HG03139 (cell line): ENCODE measurements at regions not wholly inside any gene's neighbourhood (a gene's known extent, or its start where the extent isn't known, plus 50 kb on each side); places are given as distances from the start of the nearest gene placed in this dataset.

Experiments used
- ATAC-seq: cut with Tn5 transposase; IDR thresholded peaks from one replicate; pipeline ENCODE4 v1.9.1; 2021; ENCODE audit not compliant: unreplicated experiment

- no peak for ATAC-seq
Observed at GRCh38 chr6:134534708-134535149, 216.8 kb upstream of the SGK1 start.

DNA sequence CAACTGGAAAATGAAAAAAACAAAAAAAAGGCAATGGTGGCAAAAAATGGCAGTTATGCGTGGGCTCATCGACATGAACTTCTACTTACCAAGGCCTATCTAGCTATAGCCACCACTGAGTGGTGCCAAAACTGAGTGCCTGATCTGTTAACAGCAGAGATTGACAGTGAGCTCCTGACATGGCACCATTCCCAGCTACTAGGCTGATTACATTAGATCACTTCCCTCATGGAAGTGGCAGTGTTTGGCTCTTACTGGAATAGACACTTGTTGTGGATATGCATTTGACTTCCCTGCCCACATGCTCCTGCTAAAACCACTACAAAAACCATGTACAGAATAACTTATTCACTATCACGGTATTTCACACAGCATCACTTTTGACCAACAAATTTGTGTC lies 216.1 kb upstream of the SGK1 start:
- ATAC-seq, result no peak

- ATAC-seq, result no peak
Observed at GRCh38 chr6:134532694-134533624, 215.0 kb upstream of the SGK1 start.

- no peak for ATAC-seq
Observed at GRCh38 chr6:134531611-134532010, 213.7 kb upstream of the SGK1 start.

DNA sequence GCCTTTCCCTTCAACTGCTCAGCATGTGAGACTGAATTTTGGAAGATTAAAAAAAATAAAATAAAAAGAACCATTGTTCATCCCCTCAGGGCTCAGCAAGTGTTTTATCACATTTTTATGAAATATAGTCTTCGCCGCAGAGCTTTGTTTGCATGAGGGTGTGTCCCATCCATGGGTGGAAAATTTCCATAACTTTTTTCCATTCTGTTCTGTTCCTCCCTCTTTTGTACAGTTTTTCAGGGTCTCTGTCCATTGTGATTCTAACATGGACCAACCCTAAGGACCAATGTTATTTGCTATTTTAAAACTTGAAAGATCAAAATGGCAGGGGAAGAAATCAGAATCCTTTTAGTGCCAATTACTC lies 213.3 kb upstream of the SGK1 start:
- no peak for ATAC-seq

DNA sequence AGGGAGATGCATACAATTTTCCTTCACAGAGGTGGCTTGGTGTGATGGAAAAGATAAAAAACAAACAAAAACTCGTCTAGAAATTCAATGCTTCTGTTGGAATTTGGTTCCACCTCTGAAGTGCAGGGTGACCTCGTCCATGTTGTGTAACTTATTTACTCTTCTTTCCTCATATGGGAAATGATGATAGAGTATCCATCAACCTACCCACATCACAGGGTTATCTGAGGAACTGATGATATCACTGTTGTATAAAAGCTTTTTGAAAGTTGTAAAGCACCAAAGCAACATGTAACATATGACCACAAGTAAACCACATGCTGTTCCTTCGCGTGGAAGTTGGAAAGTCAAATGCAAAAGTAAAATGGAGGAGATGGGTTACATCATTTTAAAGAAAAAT lies 212.0 kb upstream of the SGK1 start:
- ATAC-seq, result no peak

DNA sequence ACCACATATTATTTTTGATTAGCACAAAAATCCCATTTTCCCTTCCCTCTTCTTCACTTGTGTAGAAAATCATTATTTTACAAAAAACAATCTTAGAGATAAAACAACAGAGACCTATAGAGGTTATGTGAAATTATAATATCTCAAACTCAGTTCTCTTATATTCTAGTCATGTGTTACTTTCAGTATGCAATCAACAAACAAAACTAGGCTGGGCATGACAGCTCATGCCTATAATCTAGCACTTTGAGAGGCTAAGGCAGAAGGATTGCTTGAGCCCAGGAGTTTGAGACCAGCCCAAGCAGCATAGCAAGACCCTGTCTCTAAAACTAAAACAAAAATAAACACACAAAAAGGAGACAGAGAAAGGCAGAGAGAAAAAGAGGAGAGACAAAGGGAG lies 211.4 kb upstream of the SGK1 start:
- no peak for ATAC-seq

- ATAC-seq, result no peak
Observed at GRCh38 chr6:134527108-134527787, 209.3 kb upstream of the SGK1 start.

GRCh38 chr6:134525190-134525868 lies 207.4 kb upstream of the SGK1 start:
- no peak for ATAC-seq

DNA sequence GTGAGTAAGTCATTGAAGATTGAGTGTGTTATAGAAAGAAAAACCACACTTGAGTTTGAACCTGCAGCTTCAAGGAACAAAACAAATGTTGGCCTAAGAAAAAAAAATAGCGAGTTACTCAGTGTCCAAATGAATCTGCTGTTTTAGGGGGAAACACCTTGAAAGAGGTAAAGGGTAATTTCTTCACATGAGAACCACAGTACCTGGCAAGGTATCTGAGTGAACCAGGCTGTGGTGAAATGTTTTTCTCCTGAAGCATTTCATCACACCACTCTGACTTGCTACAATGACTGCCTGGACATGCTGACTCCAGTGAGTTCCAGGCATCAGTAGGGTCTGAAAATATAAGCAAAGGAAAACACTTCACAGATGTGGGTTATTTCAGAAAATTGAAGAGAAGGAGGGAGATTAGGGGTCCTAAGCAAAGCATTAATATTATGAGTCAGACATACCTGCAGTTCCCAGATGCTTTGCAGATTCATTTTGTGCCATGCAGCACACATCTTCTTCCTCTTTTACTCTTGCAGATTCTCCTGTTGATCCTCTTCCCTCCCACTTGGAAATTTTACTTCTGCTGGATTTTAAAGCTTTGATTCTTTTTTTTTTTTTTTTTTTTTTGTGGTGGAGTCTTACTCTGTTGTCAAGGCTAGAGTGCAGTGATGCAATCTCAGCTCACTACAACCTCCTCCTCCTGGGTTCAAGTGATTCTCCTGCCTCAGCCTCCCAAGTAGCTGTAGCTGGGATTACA lies 206.2 kb upstream of the SGK1 start:
- ATAC-seq, result no peak

DNA sequence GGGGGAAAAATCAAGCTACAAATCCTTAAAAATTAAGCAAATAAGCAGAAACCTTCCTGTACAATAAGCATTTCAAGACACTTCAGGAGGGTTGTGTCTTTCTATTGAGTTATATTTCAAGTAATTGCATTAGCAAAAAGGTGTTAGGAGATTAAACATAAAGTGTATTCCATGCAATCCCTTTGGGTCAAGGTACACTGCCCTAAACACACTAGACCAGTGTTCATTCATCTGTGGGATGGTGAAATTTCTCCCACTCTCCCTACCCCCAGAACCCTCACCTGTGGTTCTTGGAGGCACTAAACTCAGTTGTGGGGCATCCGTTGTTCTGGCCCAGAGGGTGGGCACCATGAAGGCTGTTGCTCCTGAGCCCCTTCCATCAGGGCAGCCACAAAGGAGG lies 205.1 kb upstream of the SGK1 start:
- ATAC-seq, result no peak

- ATAC-seq, result no peak
Observed at GRCh38 chr6:134521116-134521501, 203.2 kb upstream of the SGK1 start.

DNA sequence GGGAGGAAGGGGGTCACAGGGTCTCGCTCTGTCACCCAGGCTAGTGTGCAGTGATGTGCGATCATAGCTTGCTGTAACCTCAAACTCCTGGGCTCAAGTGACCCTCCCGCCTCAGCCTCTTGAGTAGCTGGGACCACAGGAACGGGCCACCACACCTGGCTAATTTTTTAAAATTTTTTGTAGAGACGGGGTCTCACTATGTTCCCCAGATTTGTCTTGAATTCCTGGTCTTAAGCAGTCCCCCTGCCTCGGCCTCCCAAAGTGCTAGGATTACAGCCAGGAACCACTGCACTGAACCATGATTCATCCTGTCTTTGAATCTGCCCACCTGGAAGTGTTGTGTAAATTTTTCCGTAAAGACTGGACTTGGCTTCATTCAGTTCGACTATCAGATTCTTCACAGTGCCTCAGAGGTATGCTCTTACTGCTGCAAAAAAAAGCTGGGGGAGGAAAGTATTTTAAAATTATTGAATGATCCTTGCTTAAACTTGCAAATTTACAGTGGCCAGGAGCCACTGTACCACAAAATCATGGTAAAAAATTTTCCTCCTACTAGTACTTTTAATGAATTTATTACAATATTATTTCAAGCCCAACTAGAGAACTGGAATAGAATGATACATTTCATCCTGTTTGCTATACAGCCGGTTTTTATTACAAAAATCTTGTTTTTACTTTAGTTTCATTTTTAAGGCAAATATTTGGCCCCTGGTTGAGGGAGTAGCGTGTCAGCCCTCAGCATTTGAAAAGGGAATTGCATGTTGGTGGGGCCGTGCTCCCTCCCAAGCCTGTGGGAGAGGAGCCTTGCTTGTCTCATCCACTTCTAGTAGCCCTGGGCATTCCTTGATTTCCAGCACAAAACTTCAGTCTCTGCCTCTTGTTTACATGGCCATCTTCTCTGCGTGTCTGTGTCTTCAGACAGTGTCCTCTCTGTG lies 202.5 kb upstream of the SGK1 start:
- no peak for ATAC-seq

DNA sequence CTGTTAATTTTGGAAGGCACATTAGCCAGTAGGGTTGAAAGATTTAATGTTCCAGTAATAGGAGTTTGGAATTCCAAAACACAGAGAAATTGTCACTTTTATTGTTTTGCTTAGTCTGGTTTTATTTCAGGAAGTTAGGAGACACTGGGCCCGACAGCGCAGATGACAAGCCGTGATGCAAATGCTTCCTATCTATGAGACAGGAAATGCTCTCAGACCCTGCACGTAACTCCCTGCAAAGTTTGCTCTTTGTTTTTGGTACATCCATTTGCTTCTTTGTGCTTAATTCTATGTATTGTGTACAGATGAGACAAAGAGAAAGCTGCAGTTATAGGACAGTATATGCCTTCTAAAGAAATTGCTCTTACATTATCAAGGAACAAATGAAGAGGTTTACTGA lies 201.6 kb upstream of the SGK1 start:
- peak; percentile 84 for ATAC-seq

DNA sequence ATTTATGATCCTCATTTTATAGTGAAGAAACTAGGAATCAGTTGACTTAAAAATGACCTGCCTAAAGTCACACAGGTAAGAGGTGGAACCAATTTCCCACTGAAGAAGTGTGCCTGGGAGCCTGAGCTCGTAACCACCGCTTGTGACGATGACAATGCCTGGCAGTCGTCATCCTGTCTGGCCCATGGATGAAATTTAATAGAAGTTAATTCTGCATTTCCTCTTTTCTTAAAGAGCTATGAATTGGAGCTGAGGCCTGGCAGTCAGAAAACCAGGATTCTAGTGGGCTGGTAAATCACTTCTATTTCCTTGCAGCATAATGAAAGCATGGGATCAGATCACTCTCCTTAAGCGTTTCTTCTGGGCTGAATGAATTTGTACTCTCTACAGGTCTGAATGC lies 200.0 kb upstream of the SGK1 start:
- no peak for ATAC-seq

GRCh38 chr6:134517145-134517658 lies 199.3 kb upstream of the SGK1 start:
- ATAC-seq, result no peak

DNA sequence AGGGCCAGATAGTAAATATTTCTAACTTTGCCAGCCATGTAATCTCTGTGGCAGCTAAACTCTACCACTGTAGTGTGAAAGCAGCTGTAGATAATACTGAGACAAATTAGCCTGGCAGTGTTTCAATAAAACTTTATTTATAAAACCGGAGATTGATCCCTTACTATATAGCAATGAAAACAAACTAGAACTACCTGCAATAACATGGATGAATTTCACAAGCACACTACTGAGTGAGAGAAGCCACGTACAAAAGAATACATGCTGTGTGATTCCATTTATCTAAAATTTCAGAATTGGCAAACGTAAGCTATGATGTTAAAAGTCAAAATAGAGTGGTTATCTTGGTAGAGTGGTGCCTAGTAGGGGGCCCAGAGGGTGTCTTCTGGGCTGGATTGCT lies 198.7 kb upstream of the SGK1 start:
- no peak for ATAC-seq

GRCh38 chr6:134515986-134516385 lies 198.1 kb upstream of the SGK1 start:
- ATAC-seq, result no peak

GRCh38 chr6:134512981-134513391 lies 195.1 kb upstream of the SGK1 start:
- no peak for ATAC-seq
